D721Med (cell line): ENCODE measurements at regions not wholly inside any gene's neighbourhood (a gene's known extent, or its start where the extent isn't known, plus 50 kb on each side); places are given as distances from the start of the nearest gene placed in this dataset.

ENCODE experiments used
- DNase-seq: peaks from one replicate; pipeline ENCODE4 v3.0.0; 2011; ENCODE audit warnings: low spot score; ENCODE audit not compliant: insufficient read length
- FAIRE-seq: peaks from 2 replicates; lab custom pipeline; 2011; peaks lifted over from hg19 to GRCh38; lab: Jason Lieb, UNC
- TF ChIP-seq, protein P1 (sequence below): IDR thresholded peaks from 2 replicates; pipeline ENCODE4 v1.5.1; 2012; ENCODE audit warnings: mild to moderate bottlenecking, control low read depth; ENCODE audit not compliant: insufficient read depth; ENCODE audit errors: missing control alignments

DNA sequence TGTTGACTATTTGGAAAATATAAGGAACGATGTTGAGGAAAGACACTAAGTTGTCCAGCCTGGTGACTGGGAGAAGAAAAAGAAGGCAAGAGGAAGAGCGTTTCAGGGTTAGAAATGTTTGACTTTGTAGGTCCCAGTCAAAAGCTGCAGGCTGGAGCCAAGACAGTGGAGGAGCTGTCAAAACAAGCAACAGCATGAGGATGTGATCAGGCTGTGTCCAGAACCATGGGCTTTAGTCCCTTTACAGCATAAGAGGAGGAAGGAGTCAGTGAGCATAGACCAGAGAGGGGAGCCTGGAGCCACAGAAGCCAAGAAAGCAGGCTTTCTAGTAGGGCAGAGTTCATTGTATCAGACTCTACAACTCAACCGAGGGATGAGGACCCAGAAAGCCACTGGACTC, 658.5 kb downstream of the BNC2 start:
- no peak for DNase-seq
- FAIRE-seq: no peak
- TF ChIP-seq, protein P1, sequence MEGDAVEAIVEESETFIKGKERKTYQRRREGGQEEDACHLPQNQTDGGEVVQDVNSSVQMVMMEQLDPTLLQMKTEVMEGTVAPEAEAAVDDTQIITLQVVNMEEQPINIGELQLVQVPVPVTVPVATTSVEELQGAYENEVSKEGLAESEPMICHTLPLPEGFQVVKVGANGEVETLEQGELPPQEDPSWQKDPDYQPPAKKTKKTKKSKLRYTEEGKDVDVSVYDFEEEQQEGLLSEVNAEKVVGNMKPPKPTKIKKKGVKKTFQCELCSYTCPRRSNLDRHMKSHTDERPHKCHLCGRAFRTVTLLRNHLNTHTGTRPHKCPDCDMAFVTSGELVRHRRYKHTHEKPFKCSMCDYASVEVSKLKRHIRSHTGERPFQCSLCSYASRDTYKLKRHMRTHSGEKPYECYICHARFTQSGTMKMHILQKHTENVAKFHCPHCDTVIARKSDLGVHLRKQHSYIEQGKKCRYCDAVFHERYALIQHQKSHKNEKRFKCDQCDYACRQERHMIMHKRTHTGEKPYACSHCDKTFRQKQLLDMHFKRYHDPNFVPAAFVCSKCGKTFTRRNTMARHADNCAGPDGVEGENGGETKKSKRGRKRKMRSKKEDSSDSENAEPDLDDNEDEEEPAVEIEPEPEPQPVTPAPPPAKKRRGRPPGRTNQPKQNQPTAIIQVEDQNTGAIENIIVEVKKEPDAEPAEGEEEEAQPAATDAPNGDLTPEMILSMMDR: no peak

DNA sequence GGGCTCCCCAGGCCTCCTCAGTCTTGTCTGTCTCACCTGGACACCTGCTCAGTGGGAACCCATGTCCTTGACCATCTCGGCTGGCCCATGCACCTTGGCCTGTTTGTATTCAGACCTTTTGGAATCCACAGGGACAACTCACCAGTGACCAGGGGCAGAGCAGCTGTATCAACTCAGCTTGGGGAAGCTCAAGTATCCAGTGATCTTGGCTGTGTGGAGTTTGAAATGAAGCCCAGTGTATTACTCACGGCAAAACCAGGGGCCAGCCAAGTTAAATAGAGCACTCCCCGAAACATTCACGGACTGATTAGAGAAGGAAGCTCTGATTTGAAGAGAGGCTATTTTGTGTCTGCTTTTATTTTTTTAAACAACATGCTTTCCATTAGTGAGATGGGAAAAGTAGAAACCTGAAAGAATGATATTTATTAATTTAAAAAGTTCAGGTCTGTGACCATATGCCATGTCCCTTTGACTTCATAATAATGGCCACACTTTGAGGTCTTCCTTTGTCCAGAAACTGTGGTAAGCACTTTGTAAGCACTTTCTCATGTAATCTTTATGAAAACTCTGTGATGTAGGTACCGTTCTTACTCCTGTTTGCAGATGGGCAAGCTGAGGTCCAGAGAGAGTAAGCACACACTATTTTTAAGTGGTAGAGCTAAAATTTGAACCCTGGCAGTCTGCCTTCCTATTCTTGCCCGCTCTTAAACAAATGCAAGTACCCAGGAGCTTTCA, 656.5 kb downstream of the BNC2 start:
- FAIRE-seq: no peak
- TF ChIP-seq, protein P1: no peak
- no peak for DNase-seq

- FAIRE-seq: no peak
- DNase-seq: no peak
- TF ChIP-seq, protein P1: no peak
These were observed 655.7 kb downstream of the BNC2 start for GRCh38 chr9:16214677-16215352.

DNA sequence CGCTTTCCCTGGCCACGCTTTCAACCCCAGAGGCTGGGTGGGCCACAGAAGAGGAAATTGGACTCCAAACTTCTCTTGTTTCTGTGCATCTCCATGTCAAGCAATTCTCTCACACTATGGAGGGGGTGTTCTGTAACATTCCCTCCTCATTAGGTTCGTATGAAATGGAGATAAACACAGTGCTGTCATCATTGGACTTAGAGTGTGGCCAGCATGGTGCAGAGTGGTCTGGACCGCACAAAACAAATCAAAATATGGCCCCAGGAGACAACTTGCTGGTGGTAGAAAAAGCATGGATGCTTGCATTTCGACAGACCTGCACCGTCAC, 655.2 kb downstream of the BNC2 start:
- no peak for FAIRE-seq
- TF ChIP-seq, protein P1: no peak

DNA sequence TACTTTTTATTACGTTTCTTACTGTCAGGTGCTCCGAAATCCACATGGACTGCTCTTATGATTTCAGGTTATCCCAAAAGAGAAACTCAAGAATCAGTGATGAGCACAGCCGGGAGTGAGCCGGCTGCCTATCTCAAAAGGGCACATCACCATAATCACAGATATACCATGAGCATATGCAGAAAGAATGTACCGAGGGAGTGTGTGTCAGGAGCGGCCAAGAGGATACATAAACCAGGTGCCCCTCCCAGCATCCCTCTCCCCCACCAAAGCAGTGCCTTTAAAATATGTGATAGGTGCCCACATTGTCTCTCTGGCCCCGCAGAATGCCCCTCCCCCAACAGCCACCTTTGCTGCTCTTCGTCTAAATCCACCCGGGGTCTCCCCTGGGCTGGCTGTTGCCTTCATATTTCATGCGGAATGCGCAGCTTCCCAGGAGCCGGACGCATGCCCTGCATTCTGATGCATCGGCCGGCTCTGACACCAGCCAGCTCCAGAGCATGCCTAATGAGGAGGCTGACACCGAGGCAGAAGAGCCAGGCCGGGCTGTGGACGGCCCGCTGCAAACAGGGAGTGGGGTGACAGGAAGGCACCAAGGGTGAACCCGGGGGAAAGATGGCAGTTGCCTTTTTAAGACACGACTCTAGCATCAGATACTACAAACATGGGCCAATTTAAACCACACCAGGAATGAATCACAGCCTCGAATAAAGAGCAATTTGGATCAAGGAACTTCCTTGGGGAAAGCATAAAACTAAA, 652.3 kb downstream of the BNC2 start:
- FAIRE-seq: no peak
- no peak for DNase-seq
- TF ChIP-seq, protein P1: no peak

More for the DNA sequence above, 655.2 kb downstream of the BNC2 start:
- no peak for DNase-seq

DNA sequence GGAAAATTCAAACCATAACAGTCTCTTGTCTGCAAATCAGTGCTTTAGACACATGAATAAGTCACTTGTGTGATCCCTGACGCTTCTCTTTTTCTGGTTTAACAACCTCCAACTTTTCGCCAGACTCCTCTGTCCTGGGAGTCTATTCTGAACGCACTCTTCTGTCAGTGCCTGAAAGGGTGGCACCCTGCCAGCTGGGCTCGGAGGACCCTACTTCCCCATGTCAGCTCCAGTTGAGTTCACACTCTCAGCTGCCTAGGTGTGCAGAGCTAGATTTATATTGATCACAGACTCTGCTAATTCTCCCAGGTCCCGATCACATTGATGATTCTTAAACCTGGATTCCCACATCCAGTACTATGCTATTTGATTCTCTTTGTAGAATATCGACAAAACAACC, 649.1 kb downstream of the BNC2 start:
- FAIRE-seq: no peak

More for the DNA sequence above, 649.1 kb downstream of the BNC2 start:
- no peak for DNase-seq
- TF ChIP-seq, protein P1: no peak
